ENCODE measurements at regions not wholly inside any gene's neighbourhood (a gene's known extent, or its start where the extent isn't known, plus 50 kb on each side); places are given as distances from the start of the nearest gene placed in this dataset.

- no peak overlapping the region for H3K4me3 ChIP-seq (ENCODE audit: low read length)
- no peak for DNase-seq (ENCODE audit: low read depth)
Observed at GRCh38 chr7:51882412-51882811, 565.8 kb upstream of the COBL start.

GRCh38 chr7:51881309-51881708, 564.7 kb upstream of the COBL start:
- no peak overlapping the region for H3K4me3 ChIP-seq (ENCODE audit: low read length)
- no peak for TF ChIP-seq CTCF (IDR thresholded peaks at IDR 0.05; ENCODE audit: insufficient read depth, low read depth, low read length, missing control alignments)
- no peak for DNase-seq (ENCODE audit: low read depth)

More at GRCh38 chr7:51882412-51882811, 565.8 kb upstream of the COBL start:
- no peak for TF ChIP-seq CTCF (IDR thresholded peaks at IDR 0.05; ENCODE audit: insufficient read depth, low read depth, low read length, missing control alignments)

GRCh38 chr7:51878865-51879264, 562.3 kb upstream of the COBL start:
- no peak for TF ChIP-seq CTCF (IDR thresholded peaks at IDR 0.05; ENCODE audit: insufficient read depth, low read depth, low read length, missing control alignments)
- DNase-seq (ENCODE audit: low read depth) = no peak
- H3K4me3 ChIP-seq (ENCODE audit: low read length) = no peak overlapping the region

GRCh38 chr7:51869452-51869851, 552.8 kb upstream of the COBL start:
- H3K4me3 ChIP-seq (ENCODE audit: low read length) = no peak overlapping the region
- TF ChIP-seq CTCF (IDR thresholded peaks at IDR 0.05; ENCODE audit: insufficient read depth, low read depth, low read length, missing control alignments) = no peak
- DNase-seq (ENCODE audit: low read depth) = no peak

GRCh38 chr7:51867117-51867516, 550.5 kb upstream of the COBL start:
- H3K4me3 ChIP-seq (ENCODE audit: low read length) = no peak overlapping the region
- no peak for TF ChIP-seq CTCF (IDR thresholded peaks at IDR 0.05; ENCODE audit: insufficient read depth, low read depth, low read length, missing control alignments)
- DNase-seq (ENCODE audit: low read depth) = no peak

- DNase-seq (ENCODE audit: low read depth) = no peak
- TF ChIP-seq CTCF (IDR thresholded peaks at IDR 0.05; ENCODE audit: insufficient read depth, low read depth, low read length, missing control alignments) = no peak
Observed at GRCh38 chr7:51860305-51860704, 543.7 kb upstream of the COBL start.

GRCh38 chr7:51850126-51850525, 533.5 kb upstream of the COBL start:
- TF ChIP-seq CTCF (IDR thresholded peaks at IDR 0.05; ENCODE audit: insufficient read depth, low read depth, low read length, missing control alignments) = no peak
- DNase-seq (ENCODE audit: low read depth) = no peak
- no peak overlapping the region for H3K4me3 ChIP-seq (ENCODE audit: low read length)

More at GRCh38 chr7:51860305-51860704, 543.7 kb upstream of the COBL start:
- no peak overlapping the region for H3K4me3 ChIP-seq (ENCODE audit: low read length)

All from epithelial cell of esophagus (primary cell).